Choroid plexus epithelial cell (primary cell): ENCODE measurements at regions not wholly inside any gene's neighbourhood (a gene's known extent, or its start where the extent isn't known, plus 50 kb on each side); places are given as distances from the start of the nearest gene placed in this dataset.

Experiments used
- DNase-seq: peaks from one replicate; pipeline ENCODE4 v3.0.0-alpha.2; 2010; ENCODE audit warnings: low read depth
- H3K4me3 ChIP-seq: 2 replicates; pipeline ENCODE4 v1.5.1; 2011; ENCODE audit warnings: low read depth, mild to moderate bottlenecking, control low read depth, low read length, moderate library complexity
- CTCF ChIP-seq: conservative IDR thresholded peaks from 2 replicates; pipeline ENCODE4 v1.5.1; 2011; ENCODE audit warnings: low read depth, mild to moderate bottlenecking, control low read depth, inconsistent platforms, low read length, moderate library complexity

- no peak for TF ChIP-seq CTCF
- DNase-seq, result no peak
- no peak overlapping the region for H3K4me3 ChIP-seq
Measured at GRCh38 chr13:39196965-39197646, 158.8 kb downstream of the NHLRC3 start.

DNA sequence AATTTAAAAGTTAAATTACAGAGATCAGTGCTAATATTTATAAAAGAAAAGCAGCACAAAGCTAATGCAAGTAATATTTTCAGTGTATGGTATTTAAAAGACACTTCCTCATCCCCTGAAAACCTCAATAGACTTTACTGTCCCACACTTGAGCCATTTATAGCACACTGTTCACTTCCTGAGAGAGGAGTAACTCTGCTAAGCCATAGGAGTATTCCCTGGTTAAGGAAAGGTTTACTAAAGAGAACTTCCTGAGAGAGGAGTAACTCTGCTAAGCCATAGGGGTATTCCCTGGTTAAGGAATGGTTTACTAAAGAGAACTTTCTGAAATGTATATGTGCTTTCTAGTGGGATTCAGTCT is 159.4 kb downstream of the NHLRC3 start:
- no peak for DNase-seq
- H3K4me3 ChIP-seq, result no peak overlapping the region
- TF ChIP-seq CTCF, result no peak

GRCh38 chr13:39200249-39200910 is 162.1 kb downstream of the NHLRC3 start:
- no peak for TF ChIP-seq CTCF

DNA sequence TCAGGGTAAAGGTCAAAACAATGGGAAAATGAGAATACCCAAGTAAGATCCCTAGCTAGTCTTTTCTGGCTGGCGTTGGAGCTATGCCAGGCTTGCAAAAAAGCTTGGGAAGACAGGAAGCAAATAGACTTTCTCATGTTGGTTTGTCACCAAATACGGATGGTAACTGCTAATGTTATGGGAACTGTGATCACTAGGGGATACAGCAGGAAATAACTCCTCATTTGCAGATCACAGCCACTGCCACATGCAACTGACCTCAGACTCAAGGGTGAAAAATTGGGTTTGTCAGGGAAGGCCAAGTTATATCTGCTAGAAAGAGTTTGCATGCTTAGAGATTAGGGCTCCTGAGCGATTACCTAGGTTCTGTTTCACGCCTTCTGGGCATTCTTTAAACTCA is 162.9 kb downstream of the NHLRC3 start:
- no peak for TF ChIP-seq CTCF
- no peak overlapping the region for H3K4me3 ChIP-seq
- no peak for DNase-seq

More at GRCh38 chr13:39200249-39200910, 162.1 kb downstream of the NHLRC3 start:
- no peak overlapping the region for H3K4me3 ChIP-seq
- DNase-seq, result no peak

DNA sequence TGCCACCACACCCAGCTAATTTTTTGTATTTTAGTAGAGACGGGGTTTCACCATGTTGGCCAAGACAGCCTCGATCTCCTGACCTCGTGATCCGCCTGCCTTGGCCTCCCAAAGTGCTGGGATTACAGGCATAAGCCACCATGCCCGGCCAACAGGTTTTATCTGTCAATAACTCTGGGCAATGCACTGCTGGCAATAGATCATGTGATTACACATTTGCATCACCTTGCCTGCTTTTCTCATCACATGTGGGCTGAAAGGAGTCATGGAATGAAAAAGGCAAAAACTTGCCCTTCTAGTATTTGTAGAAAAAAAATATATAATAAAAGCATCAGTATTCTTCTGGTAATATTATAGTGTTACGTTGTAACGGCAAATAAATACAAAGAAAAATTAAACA is 164.5 kb downstream of the NHLRC3 start:
- no peak for DNase-seq
- TF ChIP-seq CTCF, result no peak
- no peak overlapping the region for H3K4me3 ChIP-seq

DNA sequence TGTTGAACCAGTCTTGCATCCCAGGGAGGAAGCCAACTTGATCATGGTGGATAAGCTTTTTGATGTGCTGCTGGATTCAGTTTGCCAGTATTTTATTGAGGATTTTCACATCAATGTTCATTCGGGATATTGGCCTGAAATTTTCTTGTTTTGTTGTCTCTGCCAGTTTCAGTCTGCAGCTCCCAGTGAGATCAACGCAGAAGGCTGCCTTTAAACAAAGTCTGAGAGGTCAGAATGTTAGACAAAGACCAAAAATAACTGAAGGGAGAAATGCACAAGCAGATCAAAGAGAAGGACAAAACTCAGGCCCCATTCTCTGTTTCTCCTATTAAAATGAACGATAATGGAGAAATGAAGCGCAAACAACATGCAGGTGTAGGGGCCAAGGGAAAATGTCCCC is 170.4 kb downstream of the NHLRC3 start:
- TF ChIP-seq CTCF, result no peak
- no peak overlapping the region for H3K4me3 ChIP-seq
- no peak for DNase-seq
